AG09309 (cell line): ENCODE measurements at regions not wholly inside any gene's neighbourhood (a gene's known extent, or its start where the extent isn't known, plus 50 kb on each side); places are given as distances from the start of the nearest gene placed in this dataset.

Experiments
- DNase-seq: peaks from one replicate; pipeline ENCODE4 v3.0.0-alpha.2; 2010; ENCODE audit warnings: low read depth
- H3K4me3 ChIP-seq: 2 replicates; pipeline ENCODE4 v1.5.1; 2011; ENCODE audit warnings: mild to moderate bottlenecking, low read depth, low read length, moderate library complexity; ENCODE audit not compliant: control insufficient read depth
- TF ChIP-seq, protein P1 (sequence below): IDR thresholded peaks from 2 replicates; pipeline ENCODE4 v1.5.1; 2011; ENCODE audit warnings: mild to moderate bottlenecking, low read depth, low read length, inconsistent platforms; ENCODE audit not compliant: insufficient read depth, control insufficient read depth; ENCODE audit errors: missing control alignments

DNA sequence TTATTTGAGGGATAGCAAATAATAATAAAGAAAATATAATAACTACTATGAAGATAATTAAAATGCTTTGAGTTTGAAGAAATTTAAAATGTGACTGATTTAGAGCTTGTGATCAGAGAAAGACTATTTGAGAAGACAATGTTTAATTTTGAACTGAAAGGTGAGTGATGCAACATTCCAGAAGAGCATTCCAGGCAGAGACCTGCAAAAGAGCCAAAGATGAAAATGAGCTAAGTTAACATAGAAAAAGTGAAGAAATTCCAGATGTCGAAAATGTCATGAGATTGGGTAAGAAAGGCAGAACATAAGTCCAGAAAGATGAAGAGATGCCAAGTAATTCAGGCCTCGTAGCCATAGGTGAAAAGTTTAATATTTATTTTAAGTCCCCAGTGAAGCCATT is 215.8 kb downstream of the FSIP2 start:
- no peak for DNase-seq
- TF ChIP-seq, protein P1, sequence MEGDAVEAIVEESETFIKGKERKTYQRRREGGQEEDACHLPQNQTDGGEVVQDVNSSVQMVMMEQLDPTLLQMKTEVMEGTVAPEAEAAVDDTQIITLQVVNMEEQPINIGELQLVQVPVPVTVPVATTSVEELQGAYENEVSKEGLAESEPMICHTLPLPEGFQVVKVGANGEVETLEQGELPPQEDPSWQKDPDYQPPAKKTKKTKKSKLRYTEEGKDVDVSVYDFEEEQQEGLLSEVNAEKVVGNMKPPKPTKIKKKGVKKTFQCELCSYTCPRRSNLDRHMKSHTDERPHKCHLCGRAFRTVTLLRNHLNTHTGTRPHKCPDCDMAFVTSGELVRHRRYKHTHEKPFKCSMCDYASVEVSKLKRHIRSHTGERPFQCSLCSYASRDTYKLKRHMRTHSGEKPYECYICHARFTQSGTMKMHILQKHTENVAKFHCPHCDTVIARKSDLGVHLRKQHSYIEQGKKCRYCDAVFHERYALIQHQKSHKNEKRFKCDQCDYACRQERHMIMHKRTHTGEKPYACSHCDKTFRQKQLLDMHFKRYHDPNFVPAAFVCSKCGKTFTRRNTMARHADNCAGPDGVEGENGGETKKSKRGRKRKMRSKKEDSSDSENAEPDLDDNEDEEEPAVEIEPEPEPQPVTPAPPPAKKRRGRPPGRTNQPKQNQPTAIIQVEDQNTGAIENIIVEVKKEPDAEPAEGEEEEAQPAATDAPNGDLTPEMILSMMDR: no peak
- H3K4me3 ChIP-seq: no peak overlapping the region

DNA sequence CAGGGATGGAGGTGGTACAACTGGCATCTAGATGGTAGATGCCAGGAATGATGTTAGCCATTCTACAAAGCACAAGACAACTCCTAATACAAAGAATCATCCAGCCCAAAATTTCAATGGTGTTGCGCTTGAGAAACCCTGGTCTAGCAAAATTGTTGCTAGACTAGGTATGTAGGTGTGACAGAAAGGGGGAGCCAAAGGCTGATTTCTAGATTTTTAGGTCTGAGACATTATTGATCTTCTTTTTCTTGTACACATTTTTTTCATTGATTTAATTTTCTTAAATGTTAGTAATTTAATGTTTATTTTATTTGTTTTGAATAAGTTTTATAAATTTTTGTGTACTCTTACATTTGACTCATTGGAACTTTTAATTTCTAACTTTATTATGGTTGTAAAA is 216.4 kb downstream of the FSIP2 start:
- DNase-seq: no peak

DNA sequence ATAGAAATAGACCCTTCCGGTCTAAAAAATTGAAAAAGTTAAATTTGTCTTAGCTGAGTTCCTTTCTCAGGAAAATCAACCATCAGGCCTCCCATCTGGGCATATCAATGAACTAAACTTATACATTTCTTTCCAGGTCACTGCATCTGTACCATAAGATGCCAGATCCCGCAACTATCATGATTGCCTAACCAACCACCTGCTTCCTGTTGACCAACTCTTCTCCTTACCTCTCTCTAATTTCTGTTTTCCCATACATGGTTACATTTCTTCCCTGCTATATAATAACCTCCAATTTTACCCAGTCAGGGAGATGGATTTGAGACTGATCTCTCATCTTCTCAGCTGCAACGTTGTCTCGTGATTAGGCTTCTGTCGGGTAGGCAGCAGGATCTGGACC is 228.7 kb downstream of the FSIP2 start:
- DNase-seq: no peak
- TF ChIP-seq, protein P1: no peak

More for the DNA sequence above, 216.4 kb downstream of the FSIP2 start:
- H3K4me3 ChIP-seq: no peak overlapping the region
- TF ChIP-seq, protein P1: no peak

DNA sequence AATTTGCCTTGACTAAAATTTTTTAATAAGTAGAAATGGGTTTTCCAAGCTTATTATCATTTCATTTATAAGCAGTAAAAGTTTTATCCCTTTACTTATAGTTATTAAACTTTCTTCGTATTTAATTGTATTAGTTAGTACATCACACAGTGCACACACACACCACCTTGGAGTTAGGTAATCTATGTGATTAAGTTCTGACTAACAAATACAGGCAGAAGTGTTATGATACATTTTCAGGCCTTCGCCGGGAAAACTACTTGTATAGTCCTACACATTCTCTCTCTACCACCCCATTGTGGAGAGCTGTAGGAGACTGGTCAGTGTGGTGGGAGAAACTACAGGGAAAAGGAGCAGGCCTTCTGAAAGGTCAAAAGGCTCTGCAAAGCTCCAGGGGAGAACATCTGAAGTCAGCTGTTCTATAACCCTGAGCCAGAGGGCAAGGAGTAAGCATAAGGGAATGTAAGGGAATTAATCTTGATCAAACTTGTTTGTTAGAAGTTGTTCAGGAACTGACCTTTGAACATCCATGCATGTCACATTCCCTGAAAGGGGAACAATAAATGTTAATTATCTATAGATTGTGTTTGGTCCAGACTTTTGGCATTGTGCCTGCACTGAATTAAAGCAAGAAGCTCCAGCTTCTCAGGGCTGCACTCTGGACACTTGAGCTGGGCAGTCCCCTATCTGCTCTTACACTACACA is 231.7 kb downstream of the FSIP2 start:
- H3K4me3 ChIP-seq: no peak overlapping the region
- TF ChIP-seq, protein P1: no peak
- DNase-seq: no peak

More for the DNA sequence above, 228.7 kb downstream of the FSIP2 start:
- H3K4me3 ChIP-seq: no peak overlapping the region

DNA sequence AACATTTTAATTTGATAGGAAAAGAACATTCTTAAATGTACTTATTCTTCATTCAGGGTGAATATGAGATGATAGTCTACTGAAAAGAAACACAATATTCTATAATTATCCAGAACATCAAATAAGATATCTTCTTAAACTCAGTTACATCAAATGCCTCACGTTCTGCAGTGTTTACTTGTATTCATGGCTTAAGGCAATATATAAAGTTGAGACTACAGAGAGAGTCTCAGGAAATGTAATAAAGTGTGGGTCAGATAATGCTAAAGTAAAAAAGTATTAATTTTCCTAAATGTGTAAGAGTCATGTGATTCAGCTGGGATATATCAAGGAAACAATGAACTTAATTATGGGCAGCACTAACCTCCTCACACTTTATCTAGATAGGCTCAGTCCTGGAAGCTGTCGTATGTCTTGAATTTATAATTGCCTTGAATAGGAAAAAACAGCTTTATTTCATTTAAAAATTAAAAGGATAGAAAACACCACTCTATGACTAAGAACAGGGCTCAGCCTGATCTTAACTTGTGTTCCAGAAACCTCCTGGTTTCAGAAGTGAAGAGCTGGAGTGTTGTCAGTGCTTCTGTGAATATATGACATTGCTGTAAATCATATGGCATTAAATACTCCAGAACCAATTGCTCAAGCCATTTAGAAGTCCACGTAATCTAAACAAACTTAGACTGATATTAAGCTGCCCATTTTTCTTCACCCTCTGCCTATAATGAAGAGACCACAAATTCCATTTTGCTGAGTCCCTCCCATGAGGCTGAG is 240.2 kb downstream of the FSIP2 start:
- TF ChIP-seq, protein P1: no peak
- H3K4me3 ChIP-seq: no peak overlapping the region
- peak; percentile 14 for DNase-seq

DNA sequence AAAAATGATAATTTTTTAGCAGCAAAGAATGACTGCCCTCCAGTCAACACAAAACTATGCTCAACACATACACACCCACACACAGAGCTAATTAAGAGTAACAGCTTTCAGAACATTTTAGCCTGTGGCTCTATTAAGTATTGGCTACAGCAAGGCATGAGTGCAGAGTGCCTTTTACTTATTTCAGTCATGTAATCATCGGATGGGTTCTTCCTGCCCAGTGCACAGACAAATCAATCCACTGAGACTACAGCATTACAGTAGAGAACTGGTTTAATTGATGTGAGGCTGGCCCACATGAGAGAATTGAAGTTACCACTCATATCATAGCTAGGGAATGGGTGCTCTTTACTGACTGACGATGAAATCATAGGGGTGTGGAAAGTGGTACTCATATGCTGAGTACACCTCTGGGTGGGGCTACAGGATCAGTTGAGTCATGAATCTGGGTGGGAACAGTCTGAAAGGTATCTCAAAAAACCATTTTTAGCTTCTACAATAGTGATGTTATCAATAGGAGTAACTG is 241.0 kb downstream of the FSIP2 start:
- TF ChIP-seq, protein P1: no peak
- DNase-seq: no peak
- H3K4me3 ChIP-seq: no peak overlapping the region
